IPS-NIHi7 (cell line): ENCODE measurements at regions not wholly inside any gene's neighbourhood (a gene's known extent, or its start where the extent isn't known, plus 50 kb on each side); places are given as distances from the start of the nearest gene placed in this dataset.

ENCODE experiments used
- DNase-seq: peaks from one replicate; pipeline ENCODE4 v3.0.0; 2012; ENCODE audit warnings: mixed read lengths; ENCODE audit errors: extremely low spot score

DNA sequence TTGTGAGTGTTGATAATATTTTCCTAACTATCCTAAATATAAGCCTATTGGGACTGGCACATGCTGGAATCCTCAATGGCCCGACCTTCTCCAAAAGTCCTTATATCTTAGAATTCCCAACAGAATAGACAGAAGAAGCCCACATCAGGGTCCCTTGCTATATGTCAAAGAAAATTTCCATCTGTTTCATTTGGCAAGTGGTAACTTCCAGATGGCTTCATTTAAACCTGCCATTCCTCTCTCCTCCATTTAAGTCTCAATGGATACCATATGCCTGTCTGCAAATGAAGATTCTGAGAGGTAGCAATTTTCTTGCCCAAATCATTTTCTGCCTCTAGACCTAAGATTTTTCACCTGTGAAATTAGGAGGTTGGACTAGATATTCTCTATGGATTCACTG is 73.1 kb upstream of the KCNA4 start:
- DNase-seq = no peak

- no peak for DNase-seq
Measured at GRCh38 chr11:30091246-30091645, 74.4 kb upstream of the KCNA4 start.

GRCh38 chr11:30091737-30092136 is 74.9 kb upstream of the KCNA4 start:
- no peak for DNase-seq

DNA sequence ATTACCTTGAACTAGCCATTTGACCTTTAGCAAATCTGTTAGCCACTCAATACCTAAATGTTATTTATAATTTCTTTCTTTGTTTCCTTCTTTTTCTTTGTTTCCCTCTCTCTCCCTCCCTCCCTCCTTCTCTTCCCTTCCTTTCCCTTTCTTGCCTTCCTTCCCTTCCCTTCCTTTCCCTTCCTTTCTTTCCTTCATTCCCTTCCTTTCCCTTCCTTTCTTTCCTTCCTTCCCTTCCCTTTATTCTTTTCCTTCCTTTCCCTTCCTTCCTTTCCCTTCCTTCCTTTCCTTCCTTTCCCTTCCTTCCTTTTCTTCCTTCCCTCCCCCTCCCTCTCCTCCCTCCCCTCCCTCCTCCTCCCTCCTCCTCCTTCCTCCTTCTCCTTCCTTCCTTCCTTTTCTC is 75.7 kb upstream of the KCNA4 start:
- no peak for DNase-seq

GRCh38 chr11:30100495-30100894 is 83.7 kb upstream of the KCNA4 start:
- DNase-seq = no peak

- no peak for DNase-seq
Measured at GRCh38 chr11:30106222-30107181, 89.7 kb upstream of the KCNA4 start.

DNA sequence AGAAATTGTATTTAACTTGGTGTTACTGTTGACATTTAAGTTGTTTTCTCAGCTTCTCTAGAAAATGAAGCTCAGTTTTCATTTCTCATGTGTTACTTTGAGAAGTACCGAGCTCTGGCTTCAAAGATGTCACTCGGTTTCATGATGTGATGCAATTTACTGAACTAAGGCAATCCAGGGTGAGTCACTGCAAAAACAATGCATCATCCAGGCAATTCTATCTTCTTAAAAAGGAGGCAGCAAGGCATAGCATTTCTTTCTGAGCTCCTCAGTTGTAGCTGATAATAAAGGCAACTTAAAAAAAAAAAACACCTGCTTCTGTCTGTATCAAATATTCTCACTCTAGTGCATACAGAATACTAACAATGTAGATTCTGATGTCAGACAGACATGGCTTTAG is 91.1 kb upstream of the KCNA4 start:
- DNase-seq = no peak

DNA sequence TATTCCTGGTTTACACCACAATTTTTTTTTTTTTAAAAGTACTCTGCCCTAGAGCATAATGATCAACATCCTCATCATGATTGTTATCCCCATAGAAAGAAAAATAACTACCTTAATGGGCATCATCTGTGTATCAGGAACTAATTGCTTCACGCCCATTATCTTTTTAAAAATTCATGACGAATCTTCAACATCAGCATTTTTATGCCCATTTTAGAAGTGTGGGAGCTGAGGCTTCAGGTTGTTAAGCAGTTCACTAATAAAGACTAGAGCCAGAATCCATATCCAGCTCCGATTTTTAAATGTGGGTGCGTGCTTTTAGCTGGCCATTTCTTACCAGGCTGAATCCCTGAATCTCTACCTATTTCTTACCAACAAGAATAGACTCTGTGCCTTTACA is 92.9 kb upstream of the KCNA4 start:
- DNase-seq = no peak

- DNase-seq = no peak
Measured at GRCh38 chr11:30110691-30111090, 93.9 kb upstream of the KCNA4 start.

DNA sequence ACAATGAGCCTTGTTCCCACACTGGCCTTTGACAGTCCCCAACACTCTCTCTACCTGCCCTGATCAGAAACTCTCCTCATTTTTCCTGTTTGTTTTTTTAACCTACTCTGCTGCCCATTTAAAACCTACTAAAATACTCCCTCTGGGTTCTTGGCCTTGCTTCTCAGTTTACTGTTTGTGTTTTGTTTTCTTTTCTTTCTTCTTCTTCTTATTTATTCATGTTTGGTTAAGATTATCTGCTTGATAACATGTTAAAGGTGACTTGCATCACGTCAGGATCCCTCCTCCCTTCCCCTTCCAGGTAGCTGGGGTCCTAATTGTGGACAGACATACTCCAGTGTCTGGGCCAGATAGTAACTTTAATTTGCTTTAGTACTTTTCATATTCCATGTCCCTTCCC is 95.0 kb upstream of the KCNA4 start:
- no peak for DNase-seq

- DNase-seq = no peak
Measured at GRCh38 chr11:30113326-30113898, 96.6 kb upstream of the KCNA4 start.

- DNase-seq = no peak
Measured at GRCh38 chr11:30116512-30116911, 99.7 kb upstream of the KCNA4 start.

GRCh38 chr11:30120045-30120589 is 103.3 kb upstream of the KCNA4 start:
- no peak for DNase-seq

GRCh38 chr11:30125456-30125855 is 105.4 kb upstream of the FSHB start:
- no peak for DNase-seq

GRCh38 chr11:30128269-30128932 is 102.4 kb upstream of the FSHB start:
- DNase-seq = peak; percentile 60

- no peak for DNase-seq
Measured at GRCh38 chr11:30131535-30131934, 99.3 kb upstream of the FSHB start.

GRCh38 chr11:30133281-30133680 is 97.5 kb upstream of the FSHB start:
- no peak for DNase-seq

DNA sequence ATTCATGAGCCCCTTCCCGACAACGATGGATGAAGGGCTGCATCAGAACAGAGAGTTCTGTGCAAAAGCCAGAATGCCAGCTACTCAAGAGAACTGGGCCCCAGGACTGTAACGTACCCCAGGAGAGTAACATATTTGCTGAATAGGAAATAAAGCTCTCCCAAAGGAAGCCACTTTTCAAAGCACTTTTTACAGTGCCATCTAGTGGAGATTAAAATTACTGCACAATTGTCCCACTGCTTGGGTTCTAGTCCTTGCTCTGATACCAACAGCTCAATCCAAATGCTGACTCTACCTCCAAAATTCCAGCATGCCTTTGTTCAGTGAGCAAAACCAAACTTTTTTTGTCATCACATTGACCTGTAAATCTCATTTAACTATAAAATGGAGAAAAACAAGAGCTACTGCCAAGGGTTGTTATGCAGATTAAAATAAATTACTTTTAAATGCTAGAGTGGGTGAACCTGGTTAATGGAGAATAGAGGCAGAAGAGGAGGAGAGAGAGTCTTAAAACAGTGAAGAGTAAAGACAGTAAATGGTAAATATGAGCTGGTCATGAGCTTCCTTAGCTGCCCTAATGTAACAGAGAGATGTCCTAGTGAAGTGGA is 87.6 kb upstream of the FSHB start:
- DNase-seq = peak; percentile 69

DNA sequence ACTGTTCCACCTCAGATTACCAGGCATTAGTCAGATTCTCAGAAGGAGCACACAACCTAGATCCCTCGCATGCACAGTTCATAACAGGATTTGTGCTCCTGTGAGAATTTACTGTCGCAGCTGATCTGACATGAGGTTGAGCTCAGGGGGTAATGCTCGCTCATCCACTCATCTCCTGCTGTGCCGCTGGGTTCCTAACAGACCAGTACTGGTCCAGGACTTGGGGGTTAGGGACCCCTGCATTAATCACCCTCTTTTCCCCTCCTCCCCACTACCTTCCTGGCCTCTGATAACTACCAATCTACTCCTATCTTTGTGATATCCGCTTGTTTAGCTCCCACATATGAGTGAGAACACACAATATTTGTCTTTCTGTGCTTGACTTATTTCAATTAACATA is 83.5 kb upstream of the FSHB start:
- no peak for DNase-seq

DNA sequence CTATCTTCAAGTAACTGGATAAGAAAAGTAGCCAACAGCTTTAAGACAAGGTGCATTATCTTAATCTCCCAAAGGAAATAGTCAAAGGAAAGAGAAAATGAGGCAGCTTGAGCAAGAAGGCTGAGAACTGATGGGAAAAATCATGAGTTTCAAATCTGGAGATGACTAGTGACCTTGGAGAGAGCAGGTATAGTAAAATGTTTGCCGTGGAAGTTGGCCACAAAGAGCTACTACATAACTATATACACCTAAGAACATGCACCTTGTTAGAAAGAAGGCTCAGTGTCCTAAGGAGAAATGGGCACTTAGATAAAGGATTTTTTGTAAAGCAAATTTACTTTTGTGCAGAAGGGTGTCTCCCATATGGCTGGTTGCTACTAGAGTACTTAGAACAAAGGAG is 80.8 kb upstream of the FSHB start:
- no peak for DNase-seq

- no peak for DNase-seq
Measured at GRCh38 chr11:30150425-30150824, 80.4 kb upstream of the FSHB start.

DNA sequence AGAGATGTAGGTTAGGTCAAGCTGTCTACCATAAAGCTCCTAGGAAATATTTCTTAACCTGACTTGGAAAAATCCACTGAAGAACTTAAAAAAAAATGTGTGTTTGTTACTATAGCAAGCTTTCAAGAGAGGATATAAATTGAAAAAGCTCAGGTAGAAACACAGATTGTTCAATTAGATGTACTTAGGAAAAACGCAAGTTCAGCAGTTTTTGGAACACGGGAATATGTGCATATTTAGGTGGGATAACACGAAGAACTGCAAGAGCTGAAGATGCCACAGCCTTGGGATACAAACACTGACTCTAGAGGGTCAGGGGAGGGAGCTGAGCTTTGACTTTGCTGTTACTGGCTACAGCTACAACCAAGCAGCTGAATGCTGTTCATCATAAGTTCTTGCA is 77.8 kb upstream of the FSHB start:
- no peak for DNase-seq
